DND-41 (cell line): ENCODE measurements at regions not wholly inside any gene's neighbourhood (a gene's known extent, or its start where the extent isn't known, plus 50 kb on each side); places are given as distances from the start of the nearest gene placed in this dataset.

ENCODE experiments used
- CTCF ChIP-seq: IDR thresholded peaks from 2 replicates; pipeline ENCODE4 v1.5.1; 2012; ENCODE audit warnings: borderline replicate concordance, low read length, moderate library complexity, mild to moderate bottlenecking; ENCODE audit not compliant: poor library complexity, severe bottlenecking; ENCODE audit errors: extremely low read depth
- EZH2 ChIP-seq: IDR thresholded peaks from 3 replicates; pipeline ENCODE4 v1.6.1; 2012; ENCODE audit warnings: borderline replicate concordance, low read depth, mild to moderate bottlenecking, moderate library complexity, low read length, inconsistent platforms; ENCODE audit not compliant: severe bottlenecking

GRCh38 chr9:7516376-7516775, 283.2 kb downstream of the DMAC1 start:
- no peak for TF ChIP-seq EZH2
- no peak for TF ChIP-seq CTCF
